PC-9 (cell line): ENCODE measurements at regions not wholly inside any gene's neighbourhood (a gene's known extent, or its start where the extent isn't known, plus 50 kb on each side); places are given as distances from the start of the nearest gene placed in this dataset.
"Not testable (repeated sequence)": the region's sequence is repeated elsewhere in the genome, so short reads cannot be mapped to it uniquely, and the experiment has no call there.

Source experiments
- BruUV-seq: library from RNA; stranded (reverse); fragments of 400-500 nt; replicated peaks from 2 replicates; lab custom pipeline; 2021; lab: Mats Ljungman, UMichigan
- CTCF ChIA-PET: fragments of 300-600 bp; sonication (Branson Sonifier 250); formaldehyde crosslinking; loops from one replicate; lab custom pipeline; 2022; ENCODE audit warnings: antibody characterized with exemption; lab: Charles Lee
- POLR2A ChIA-PET: fragments of 300-600 bp; sonication (Branson Sonifier 250); formaldehyde crosslinking; loops from one replicate; lab custom pipeline; 2022; ENCODE audit warnings: antibody characterized with exemption; ENCODE audit not compliant: unreplicated experiment; lab: Charles Lee
- DNase-seq, 2 experiments: peaks; one replicate each; pipeline versions ENCODE4 v3.0.0 to v3.0.0-alpha.2; 2015 to 2022; ENCODE audit warnings: mixed read lengths in 1 of 2
- H2AFZ ChIP-seq: fragments of 200-600 bp; sonication (generic); 2 replicates; pipeline ENCODE4 v1.8.1; 2017; ENCODE audit warnings: antibody characterized with exemption
- H3F3A ChIP-seq: fragments of 200-600 bp; sonication (generic); 2 replicates; pipeline ENCODE4 v1.8.1; 2017; ENCODE audit warnings: antibody characterized with exemption, mild to moderate bottlenecking, low read depth; ENCODE audit not compliant: insufficient read depth
- H3K27ac ChIP-seq: fragments of 200-600 bp; sonication (generic); 2 replicates; pipeline ENCODE4 v1.6.1; 2016; ENCODE audit warnings: mixed run types
- H3K27me3 ChIP-seq: fragments of 200-600 bp; sonication (generic); 2 replicates; pipeline ENCODE4 v1.6.1; 2016; ENCODE audit warnings: low read depth, mixed run types; ENCODE audit not compliant: insufficient read depth
- H3K36me3 ChIP-seq: fragments of 200-600 bp; sonication (generic); 2 replicates; pipeline ENCODE4 v1.6.1; 2016; ENCODE audit warnings: low read depth, mixed run types
- H3K4me1 ChIP-seq: fragments of 200-600 bp; sonication (generic); replicated peaks from 2 replicates; pipeline ENCODE4 v1.6.1; 2016; ENCODE audit warnings: mixed run types; ENCODE audit not compliant: insufficient read depth
- H3K4me2 ChIP-seq: fragments of 200-600 bp; sonication (generic); 2 replicates; pipeline ENCODE4 v1.6.1; 2017; ENCODE audit warnings: mixed run types
- H3K4me3 ChIP-seq: fragments of 200-600 bp; sonication (generic); 2 replicates; pipeline ENCODE4 v1.6.1; 2016; ENCODE audit warnings: mixed run types
- H3K79me2 ChIP-seq: fragments of 200-600 bp; sonication (generic); 2 replicates; pipeline ENCODE4 v1.6.1; 2017; ENCODE audit warnings: low read depth, mixed run types
- H3K9me2 ChIP-seq: fragments of 200-600 bp; sonication (generic); 2 replicates; pipeline ENCODE4 v1.8.1; 2017; ENCODE audit warnings: mild to moderate bottlenecking; ENCODE audit not compliant: insufficient read depth
- H3K9me3 ChIP-seq: fragments of 200-600 bp; sonication (generic); 2 replicates; pipeline ENCODE4 v1.8.1; 2016; ENCODE audit warnings: low read depth; ENCODE audit not compliant: insufficient read depth
- H4K20me1 ChIP-seq: fragments of 200-600 bp; sonication (generic); 2 replicates; pipeline ENCODE4 v1.8.1; 2017; ENCODE audit not compliant: insufficient read depth
- EZH2 ChIP-seq: fragments of 200-600 bp; sonication (generic); IDR thresholded peaks from 2 replicates; pipeline ENCODE4 v1.8.0; 2017; ENCODE audit warnings: antibody characterized with exemption, low read depth
- intact Hi-C: fragments of 100-400 bp; cut with micrococcal nuclease; formaldehyde crosslinking; loops from one replicate; pipeline ENCODE4 v1.10.0; 2022; ENCODE audit not compliant: unreplicated experiment
- TF ChIP-seq, protein P1 (sequence below): fragments of 200-600 bp; sonication (generic); conservative IDR thresholded peaks from 2 replicates; pipeline ENCODE4 v1.6.1; 2017; ENCODE audit warnings: mixed run types, antibody characterized with exemption, mild to moderate bottlenecking, moderate library complexity

DNA sequence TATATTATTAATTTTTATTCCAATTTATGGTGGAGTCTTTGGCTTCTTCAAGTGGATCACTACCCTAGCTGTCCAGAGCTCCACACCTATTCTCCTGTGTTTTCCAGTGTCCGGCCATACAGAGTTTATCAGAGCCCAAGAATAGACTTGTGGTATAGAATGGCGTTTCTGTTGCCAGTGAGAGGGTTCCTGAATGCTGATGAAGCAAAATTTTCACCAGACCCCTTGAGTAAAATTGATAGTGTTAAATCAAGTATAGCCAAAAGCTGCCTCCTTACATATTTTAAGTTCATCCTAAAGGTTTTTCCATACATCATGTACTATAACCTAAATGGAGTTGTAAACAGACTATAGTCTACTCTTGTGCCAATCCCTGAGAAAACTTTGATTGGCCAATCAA lies 171.5 kb upstream of the CHL1 start:
- H3K9me3 ChIP-seq = no peaks in the 10 kb centered on the region
- no peaks in the 10 kb centered on the region for H3F3A ChIP-seq
- no peaks in the 10 kb centered on the region for H3K79me2 ChIP-seq
- POLR2A ChIA-PET = no interaction called here
- H3K9me2 ChIP-seq = no peaks in the 10 kb centered on the region
- BruUV-seq = no TSS peak
- no peak overlapping the region for H3K4me3 ChIP-seq
- no peaks in the 10 kb centered on the region for H3K36me3 ChIP-seq
- H3K4me2 ChIP-seq = no peak overlapping the region
- H3K27ac ChIP-seq = no peak overlapping the region
- CTCF ChIA-PET = no interaction called here
- no peak for TF ChIP-seq EZH2
- TF ChIP-seq, protein P1, sequence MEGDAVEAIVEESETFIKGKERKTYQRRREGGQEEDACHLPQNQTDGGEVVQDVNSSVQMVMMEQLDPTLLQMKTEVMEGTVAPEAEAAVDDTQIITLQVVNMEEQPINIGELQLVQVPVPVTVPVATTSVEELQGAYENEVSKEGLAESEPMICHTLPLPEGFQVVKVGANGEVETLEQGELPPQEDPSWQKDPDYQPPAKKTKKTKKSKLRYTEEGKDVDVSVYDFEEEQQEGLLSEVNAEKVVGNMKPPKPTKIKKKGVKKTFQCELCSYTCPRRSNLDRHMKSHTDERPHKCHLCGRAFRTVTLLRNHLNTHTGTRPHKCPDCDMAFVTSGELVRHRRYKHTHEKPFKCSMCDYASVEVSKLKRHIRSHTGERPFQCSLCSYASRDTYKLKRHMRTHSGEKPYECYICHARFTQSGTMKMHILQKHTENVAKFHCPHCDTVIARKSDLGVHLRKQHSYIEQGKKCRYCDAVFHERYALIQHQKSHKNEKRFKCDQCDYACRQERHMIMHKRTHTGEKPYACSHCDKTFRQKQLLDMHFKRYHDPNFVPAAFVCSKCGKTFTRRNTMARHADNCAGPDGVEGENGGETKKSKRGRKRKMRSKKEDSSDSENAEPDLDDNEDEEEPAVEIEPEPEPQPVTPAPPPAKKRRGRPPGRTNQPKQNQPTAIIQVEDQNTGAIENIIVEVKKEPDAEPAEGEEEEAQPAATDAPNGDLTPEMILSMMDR = no peak
- no peak for DNase-seq
- no peak overlapping the region for H2AFZ ChIP-seq
- intact Hi-C loops = no loop called here
- no peaks in the 10 kb centered on the region for H3K4me1 ChIP-seq
- no peaks in the 10 kb centered on the region for H3K27me3 ChIP-seq
- H4K20me1 ChIP-seq = no peaks in the 10 kb centered on the region

DNA sequence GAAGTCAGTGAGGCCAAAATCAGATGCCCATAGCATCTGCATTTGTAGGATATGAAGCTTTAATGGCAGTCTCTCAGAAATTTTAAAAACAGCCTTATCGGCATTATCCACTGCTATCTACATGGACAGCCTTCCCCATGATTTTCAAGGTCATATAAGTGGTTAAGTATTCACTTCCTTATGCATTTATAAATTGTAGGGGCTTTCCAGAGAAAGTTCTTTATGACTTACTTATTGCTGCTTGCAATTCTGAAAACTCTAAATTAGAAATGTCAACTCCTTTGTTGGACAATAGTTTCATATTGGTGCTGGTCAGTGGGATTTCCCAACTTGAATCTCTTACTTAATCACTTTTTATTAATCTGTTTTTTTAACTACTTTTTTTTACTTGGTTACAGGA lies 160.6 kb upstream of the CHL1 start:
- DNase-seq, H3K9me3 ChIP-seq, H3K4me1 ChIP-seq, H3F3A ChIP-seq, BruUV-seq, H3K4me2 ChIP-seq, intact Hi-C loops, H4K20me1 ChIP-seq, H3K27ac ChIP-seq, POLR2A ChIA-PET, H2AFZ ChIP-seq, H3K9me2 ChIP-seq, H3K27me3 ChIP-seq, CTCF ChIA-PET, H3K4me3 ChIP-seq, H3K79me2 ChIP-seq, H3K36me3 ChIP-seq: not testable (repeated sequence)

DNA sequence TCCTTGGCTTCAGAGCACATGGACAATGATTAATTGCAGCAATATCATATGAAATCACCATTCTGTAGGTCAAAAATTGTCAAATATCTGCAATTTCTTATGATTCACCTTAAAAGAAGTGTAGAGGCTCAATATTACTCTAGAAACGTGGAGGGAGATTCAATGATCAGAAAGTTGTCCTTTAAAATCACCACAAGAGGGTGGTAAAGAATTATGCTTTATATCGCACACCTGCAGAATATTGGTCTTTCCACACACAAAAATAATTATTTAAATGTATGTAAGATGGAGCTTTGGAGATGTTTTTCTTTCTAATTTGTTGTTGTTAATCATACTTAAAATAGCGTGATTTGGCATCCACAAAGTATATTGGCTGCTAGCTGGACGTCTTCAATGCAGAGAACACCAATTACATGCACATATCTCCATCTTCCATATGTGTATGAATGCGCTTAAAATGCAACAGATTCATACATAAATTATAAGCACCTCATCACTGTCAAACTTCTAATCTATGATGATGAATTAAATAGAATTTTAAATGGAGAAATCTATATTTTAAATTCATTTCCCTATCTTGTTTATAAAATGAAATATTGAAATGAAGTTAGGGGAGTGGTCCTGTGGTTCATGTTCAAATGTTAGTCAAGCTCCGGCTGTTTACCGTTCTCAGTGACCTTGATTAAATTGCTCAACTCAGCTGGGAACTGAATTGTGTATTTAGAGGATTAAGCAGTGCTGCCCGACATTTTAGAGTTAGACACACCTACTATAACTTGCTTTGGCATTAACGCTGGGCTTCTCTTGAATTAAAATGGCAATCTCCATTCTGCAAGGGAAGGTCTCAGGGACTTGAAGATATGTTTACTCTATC lies 153.5 kb upstream of the CHL1 start:
- not testable (repeated sequence) for H3K4me2 ChIP-seq, H3F3A ChIP-seq

More for the DNA sequence above, 153.5 kb upstream of the CHL1 start:
- H3K27ac ChIP-seq, H3K27me3 ChIP-seq, H3K9me2 ChIP-seq, H2AFZ ChIP-seq, intact Hi-C loops, H3K9me3 ChIP-seq, DNase-seq, H3K79me2 ChIP-seq, CTCF ChIA-PET, POLR2A ChIA-PET, H4K20me1 ChIP-seq, H3K36me3 ChIP-seq, H3K4me1 ChIP-seq, BruUV-seq, H3K4me3 ChIP-seq: not testable (repeated sequence)
- TF ChIP-seq, protein P1 = peak; percentile 32; the same call in 1 of the 2 replicates
